ENCODE measurements at regions not wholly inside any gene's neighbourhood (a gene's known extent, or its start where the extent isn't known, plus 50 kb on each side); places are given as distances from the start of the nearest gene placed in this dataset.
"Not testable (repeated sequence)": the region's sequence is repeated elsewhere in the genome, so short reads cannot be mapped to it uniquely, and the experiment has no call there.

GRCh38 chr2:226087051-226087450 is 687.5 kb downstream of the NYAP2 start:
- no peak for DNase-seq (ENCODE audit: low read depth in 2 of 2)

GRCh38 chr2:226086190-226086589 is 686.7 kb downstream of the NYAP2 start:
- DNase-seq (ENCODE audit: low read depth in 2 of 2) = no peak

GRCh38 chr2:226085425-226085824 is 685.9 kb downstream of the NYAP2 start:
- DNase-seq (ENCODE audit: low read depth in 2 of 2) = not testable (repeated sequence)

- no peak for DNase-seq (ENCODE audit: low read depth in 2 of 2)
Observed at GRCh38 chr2:226080334-226080733, 680.8 kb downstream of the NYAP2 start.

GRCh38 chr2:226079671-226080181 is 680.2 kb downstream of the NYAP2 start:
- DNase-seq (ENCODE audit: low read depth in 2 of 2) = no peak

GRCh38 chr2:226079196-226079595 is 679.7 kb downstream of the NYAP2 start:
- DNase-seq (ENCODE audit: low read depth in 2 of 2) = no peak

- no peak for DNase-seq (ENCODE audit: low read depth in 2 of 2)
Observed at GRCh38 chr2:226078666-226079065, 679.2 kb downstream of the NYAP2 start.

GRCh38 chr2:226077841-226078240 is 678.3 kb downstream of the NYAP2 start:
- DNase-seq (ENCODE audit: low read depth in 2 of 2) = no peak

GRCh38 chr2:226077031-226077430 is 677.5 kb downstream of the NYAP2 start:
- DNase-seq (ENCODE audit: low read depth in 2 of 2) = no peak

GRCh38 chr2:226076529-226076928 is 677.0 kb downstream of the NYAP2 start:
- DNase-seq (ENCODE audit: low read depth in 2 of 2) = no peak

- DNase-seq (ENCODE audit: low read depth in 2 of 2) = no peak
Observed at GRCh38 chr2:226074391-226074790, 674.9 kb downstream of the NYAP2 start.

GRCh38 chr2:226073496-226074160 is 674.1 kb downstream of the NYAP2 start:
- no peak for DNase-seq (ENCODE audit: low read depth in 2 of 2)

GRCh38 chr2:226066873-226067272 is 667.4 kb downstream of the NYAP2 start:
- no peak for DNase-seq (ENCODE audit: low read depth in 2 of 2)

- no peak for DNase-seq (ENCODE audit: low read depth in 2 of 2)
Observed at GRCh38 chr2:226066391-226066790, 666.9 kb downstream of the NYAP2 start.

- no peak for DNase-seq (ENCODE audit: low read depth in 2 of 2)
Observed at GRCh38 chr2:226064932-226065570, 665.5 kb downstream of the NYAP2 start.

- no peak for DNase-seq (ENCODE audit: low read depth in 2 of 2)
Observed at GRCh38 chr2:226063704-226064440, 664.4 kb downstream of the NYAP2 start.

- no peak for DNase-seq (ENCODE audit: low read depth in 2 of 2)
Observed at GRCh38 chr2:226059961-226060627, 660.6 kb downstream of the NYAP2 start.

GRCh38 chr2:226057914-226058313 is 658.4 kb downstream of the NYAP2 start:
- DNase-seq (ENCODE audit: low read depth in 2 of 2) = no peak

GRCh38 chr2:226057365-226057764 is 657.9 kb downstream of the NYAP2 start:
- DNase-seq (ENCODE audit: low read depth in 2 of 2) = no peak

GRCh38 chr2:226052772-226053416 is 653.4 kb downstream of the NYAP2 start:
- no peak for DNase-seq (ENCODE audit: low read depth in 2 of 2)

- DNase-seq (ENCODE audit: low read depth in 2 of 2) = no peak
Observed at GRCh38 chr2:226050822-226051221, 651.3 kb downstream of the NYAP2 start.

- no peak for DNase-seq (ENCODE audit: low read depth in 2 of 2)
Observed at GRCh38 chr2:226048611-226049010, 649.1 kb downstream of the NYAP2 start.
